ENCODE measurements at regions not wholly inside any gene's neighbourhood (a gene's known extent, or its start where the extent isn't known, plus 50 kb on each side); places are given as distances from the start of the nearest gene placed in this dataset.

- CTCF ChIA-PET (ENCODE audit: low intra/inter-chr PET ratio, low total read pairs), result no interaction called here
Observed at GRCh38 chr2:205887637-205888036, 198.3 kb downstream of the INO80D start.

More at GRCh38 chr2:205887637-205888036, 198.3 kb downstream of the INO80D start:
- TF ChIP-seq ZNF34 (CRISPR knock-in tag; IDR thresholded peaks at IDR 0.05; ENCODE audit: borderline replicate concordance) (no peak), ZNF800 (CRISPR knock-in tag; IDR thresholded peaks at IDR 0.05) (no peak), RERE (CRISPR knock-in tag; IDR thresholded peaks at IDR 0.05; ENCODE audit: low read depth) (no peak), ZNF564 (CRISPR knock-in tag; IDR thresholded peaks at IDR 0.05) (no peak), ZNF235 (CRISPR knock-in tag; IDR thresholded peaks at IDR 0.05; ENCODE audit: borderline replicate concordance) (no peak), IRF1 (CRISPR knock-in tag; IDR thresholded peaks at IDR 0.05; ENCODE audit: low read depth) (no peak), HNRNPLL (IDR thresholded peaks at IDR 0.05; ENCODE audit: low read depth, low read length, poor library complexity, severe bottlenecking) (no peak)
- Histone ChIP-seq H3K36me3 (replicated peaks in 1 of 2; ENCODE audit: control insufficient read depth in 1 of 2, insufficient read depth in 2 of 2, low read length in 2 of 2) (no peaks in the 10 kb centered on the region), H4K20me1 (ENCODE audit: insufficient read depth, low read length) (no peaks in the 10 kb centered on the region), H3K27ac (ENCODE audit: extremely low read length, insufficient read depth, low read length) (no peak overlapping the region), H3K4me3 (replicated peaks in 1 of 3; ENCODE audit: insufficient read depth in 1 of 3, low read depth in 2 of 3, low read length in 3 of 3) (no peak overlapping the region), H3K79me2 (ENCODE audit: insufficient read depth, low read length) (no peaks in the 10 kb centered on the region), H3K9ac (ENCODE audit: insufficient read depth, low read depth, low read length) (no peak overlapping the region), H2AFZ (ENCODE audit: low read length) (no peak overlapping the region), H3K4me2 (ENCODE audit: low read depth, low read length) (no peak overlapping the region), H3K9me3 (ENCODE audit: low read length) (no peaks in the 10 kb centered on the region), H3K27me3 (ENCODE audit: control insufficient read depth in 1 of 2, insufficient read depth in 2 of 2, low read length in 2 of 2) (peaks cover 0 to 17% of the 10 kb centered on the region in 2 experiments; a peak in 3 of 5 replicates), H3K4me1 (ENCODE audit: insufficient read depth, low read length) (peaks cover 8% of the 10 kb centered on the region)
- DNase-seq (ENCODE audit: low spot score) (no peak), FAIRE-seq (no peak), ATAC-seq (no peak)
- POLR2A ChIA-PET, result no interaction called here
- no TSS peak for BruUV-seq (replicated peaks)
- in situ Hi-C loops (cut with HindIII; ENCODE audit: extremely low pct_ligation_motif_present, low pct_unique_long_range_greater_than_20kb), result loop anchor here (5.0 to 25.0 kb wide), 2 partner anchors 110 to 1550 kb away; no protein-coding TSS in a partner anchor
- intact Hi-C loops (cut with micrococcal nuclease; ENCODE audit: unreplicated experiment), result no loop called here
- WGBS (ENCODE audit: low lambda C conversion rate), result 27% methylated on average over 10 of the region's 10 CpGs

Measured in HepG2 (cell line).